Ovary (tissue), 7 donors: ENCODE measurements at regions not wholly inside any gene's neighbourhood (a gene's known extent, or its start where the extent isn't known, plus 50 kb on each side); places are given as distances from the start of the nearest gene placed in this dataset.
A peak's percentile ranks its signal among the peaks of the same experiment; 100 is the strongest.

ENCODE experiments used
- DNase-seq, 5 donors: peaks; one replicate each; pipeline ENCODE4 v3.0.0-alpha.2; 2019 to 2020
- H3K27ac ChIP-seq, 2 donors: fragments of 200-600 bp; one replicate each; pipeline versions ENCODE4 v1.5.1 to v1.8.0; 2019 to 2022
- H3K27me3 ChIP-seq: fragments of 200-600 bp; one replicate; pipeline ENCODE4 v1.8.0; 2022
- H3K36me3 ChIP-seq: fragments of 200-600 bp; sonication (generic); one replicate; pipeline ENCODE4 v1.5.1; 2019
- H3K4me1 ChIP-seq: one replicate; pipeline ENCODE4 v1.8.1; 2013; ENCODE audit warnings: mild to moderate bottlenecking, moderate library complexity; ENCODE audit not compliant: insufficient read depth
- H3K4me3 ChIP-seq: fragments of 200-600 bp; sonication (generic); one replicate; pipeline ENCODE4 v1.5.1; 2017
- H3K9me3 ChIP-seq, 2 donors: fragments of 200-600 bp in 1 of 2; sonication (generic) in 1 of 2; one replicate each; pipeline versions ENCODE4 v1.5.1 to v1.8.1; 2013 to 2019; ENCODE audit warnings: mild to moderate bottlenecking in 1 of 2, moderate library complexity in 1 of 2
- EP300 ChIP-seq: sonication (generic); formaldehyde crosslinking; IDR thresholded peaks from one replicate; pipeline ENCODE4 v1.6.1; 2017; ENCODE audit warnings: antibody characterized with exemption
- POLR2A ChIP-seq: fragments of 450-650 bp; IDR thresholded peaks from one replicate; pipeline ENCODE4 v1.6.1; 2017; ENCODE audit warnings: antibody characterized with exemption, mild to moderate bottlenecking, moderate library complexity
- WGBS, 3 donors: extraction: QIAGEN DNeasy Blood & Tissue Kit in 1 of 3; methylation state at CpG; one replicate each; pipeline versions ENCODE4 v1.1.5 to v1.1.7; 2013 to 2017; 5-methylcytosine and 5-hydroxymethylcytosine counted together
- intact Hi-C, 4 donors: fragments of 100-400 bp; cut with DNase I; formaldehyde crosslinking; loops; one replicate each; pipeline versions ENCODE4 v1.11.0 to v1.15.1; 2022 to 2023
- TF ChIP-seq, protein P1 (sequence below), 3 donors: fragments of 450-650 bp in 2 of 3; fragments of 200-600 bp in 1 of 3; IDR thresholded peaks; one replicate each; pipeline versions ENCODE4 v1.5.1 to v1.8.0; 2016 to 2022; ENCODE audit warnings: antibody characterized with exemption in 3 of 3, mild to moderate bottlenecking in 1 of 3
- donor health status: DM: no; HTN: no; CAD: no; lungs with moderate emphysema.
- donor health status: DM: no; HTN: no; CAD: no.
- donor health status: Bipolar disorder and iron deficiency.
- donor health status: DM: no; HTN: no; CAD: no.
- donor health status: DM: yes; HTN: yes; CAD: no.

DNA sequence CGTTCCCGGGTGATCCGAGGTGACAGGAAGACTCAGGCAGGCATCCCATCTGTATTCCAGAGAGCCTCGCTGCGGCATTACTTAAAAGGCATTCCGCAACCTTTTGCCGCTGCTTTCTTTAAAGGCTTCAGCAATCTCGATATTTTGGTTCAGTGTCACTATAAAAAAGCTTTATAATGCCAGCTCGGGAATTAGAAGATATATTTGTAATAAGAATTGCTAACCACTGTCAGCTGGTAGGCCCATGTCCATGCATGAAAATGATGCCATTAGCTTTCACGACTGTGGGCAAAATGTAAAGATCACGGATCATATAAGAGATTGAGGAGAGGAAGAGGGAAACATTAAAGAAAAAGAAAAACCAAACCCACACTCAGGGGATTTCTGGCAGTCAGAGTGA, 578.6 kb upstream of the CDH5 start:
- intact Hi-C loops: no loop called here
- no peak for DNase-seq

GRCh38 chr16:65786916-65787315, 579.6 kb upstream of the CDH5 start:
- Histone ChIP-seq H3K27me3 (no peaks in the 10 kb centered on the region), H3K4me3 (no peak overlapping the region), H3K36me3 (no peaks in the 10 kb centered on the region), H3K9me3 (no peaks in the 10 kb centered on the region), H3K27ac (no peak overlapping the region), H3K4me1 (peaks cover 10% of the 10 kb centered on the region)
- 13 to 21% (median 15%) methylated on average over 5 of the region's 5 CpGs for WGBS, 3 donors
- no peak for DNase-seq
- intact Hi-C loops: no loop called here
- TF ChIP-seq, protein P1, sequence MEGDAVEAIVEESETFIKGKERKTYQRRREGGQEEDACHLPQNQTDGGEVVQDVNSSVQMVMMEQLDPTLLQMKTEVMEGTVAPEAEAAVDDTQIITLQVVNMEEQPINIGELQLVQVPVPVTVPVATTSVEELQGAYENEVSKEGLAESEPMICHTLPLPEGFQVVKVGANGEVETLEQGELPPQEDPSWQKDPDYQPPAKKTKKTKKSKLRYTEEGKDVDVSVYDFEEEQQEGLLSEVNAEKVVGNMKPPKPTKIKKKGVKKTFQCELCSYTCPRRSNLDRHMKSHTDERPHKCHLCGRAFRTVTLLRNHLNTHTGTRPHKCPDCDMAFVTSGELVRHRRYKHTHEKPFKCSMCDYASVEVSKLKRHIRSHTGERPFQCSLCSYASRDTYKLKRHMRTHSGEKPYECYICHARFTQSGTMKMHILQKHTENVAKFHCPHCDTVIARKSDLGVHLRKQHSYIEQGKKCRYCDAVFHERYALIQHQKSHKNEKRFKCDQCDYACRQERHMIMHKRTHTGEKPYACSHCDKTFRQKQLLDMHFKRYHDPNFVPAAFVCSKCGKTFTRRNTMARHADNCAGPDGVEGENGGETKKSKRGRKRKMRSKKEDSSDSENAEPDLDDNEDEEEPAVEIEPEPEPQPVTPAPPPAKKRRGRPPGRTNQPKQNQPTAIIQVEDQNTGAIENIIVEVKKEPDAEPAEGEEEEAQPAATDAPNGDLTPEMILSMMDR (IDR thresholded peaks at IDR 0.05): no peak
- TF ChIP-seq POLR2A (no peak), EP300 (no peak)

More for the DNA sequence above, 578.6 kb upstream of the CDH5 start:
- H3K9me3 ChIP-seq: no peaks in the 10 kb centered on the region
- H3K27ac ChIP-seq: no peak overlapping the region
- WGBS, 3 donors: 94 to 96% (median 94%) methylated on average over 11 of the region's 11 CpGs
- H3K27me3 ChIP-seq: no peaks in the 10 kb centered on the region
- no peak overlapping the region for H3K4me3 ChIP-seq
- TF ChIP-seq EP300 (no peak), POLR2A (no peak)
- TF ChIP-seq, protein P1 (IDR thresholded peaks at IDR 0.05): no peak
- peaks cover 6% of the 10 kb centered on the region for H3K4me1 ChIP-seq
- H3K36me3 ChIP-seq: no peaks in the 10 kb centered on the region

DNA sequence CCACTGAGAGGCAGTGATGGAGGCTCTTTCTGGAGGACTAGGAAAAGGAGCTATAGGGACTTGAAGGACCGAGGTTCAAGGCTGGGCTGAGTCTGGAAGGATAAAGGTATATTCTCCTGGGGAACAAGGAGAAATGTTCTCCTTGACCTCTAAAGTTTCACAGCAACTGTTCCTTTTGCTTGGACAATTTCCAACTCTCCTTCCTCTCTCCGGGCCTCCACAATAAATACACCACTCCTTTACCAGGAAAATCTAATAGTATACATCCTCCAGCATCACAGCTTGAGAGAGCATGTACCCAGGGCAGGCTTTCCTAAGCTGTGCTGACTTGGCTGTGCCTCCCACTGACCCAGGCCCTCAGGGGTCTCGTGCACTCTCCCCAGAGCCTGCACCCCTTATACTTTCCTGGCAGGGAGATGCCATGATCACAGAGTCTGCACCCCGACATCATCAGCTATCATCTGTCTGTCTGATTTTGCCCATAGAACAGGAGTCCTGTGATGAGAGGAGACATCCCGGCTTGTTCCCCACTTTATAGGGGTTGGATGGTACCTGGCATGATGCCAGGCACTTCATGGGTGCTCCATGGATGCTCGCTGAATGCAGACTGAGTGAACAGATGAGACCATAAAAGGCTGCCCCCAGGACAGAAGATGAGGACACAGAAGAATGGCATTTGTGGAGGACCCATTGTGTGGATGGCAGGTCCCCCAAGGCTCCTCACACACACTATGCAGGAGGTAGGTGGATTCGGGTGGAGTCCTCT, 582.6 kb upstream of the CDH5 start:
- DNase-seq: no peak
- H3K36me3 ChIP-seq: no peaks in the 10 kb centered on the region
- no peak overlapping the region for H3K4me3 ChIP-seq
- no peak overlapping the region for H3K27ac ChIP-seq
- no peaks in the 10 kb centered on the region for H3K9me3 ChIP-seq
- H3K27me3 ChIP-seq: no peaks in the 10 kb centered on the region
- 61 to 79% (median 69%) methylated on average over 7 of the region's 7 CpGs for WGBS, 3 donors
- intact Hi-C loops: no loop called here
- peaks cover 10% of the 10 kb centered on the region for H3K4me1 ChIP-seq
- TF ChIP-seq POLR2A (no peak), EP300 (no peak)
- TF ChIP-seq, protein P1 (IDR thresholded peaks at IDR 0.05): no peak

GRCh38 chr16:65782611-65783600, 583.6 kb upstream of the CDH5 start:
- peaks cover 10% of the 10 kb centered on the region for H3K4me1 ChIP-seq
- no peak overlapping the region for H3K4me3 ChIP-seq
- H3K27me3 ChIP-seq: no peaks in the 10 kb centered on the region
- WGBS, 3 donors: 64 to 69% (median 68%) methylated on average over 13 of the region's 13 CpGs
- DNase-seq: peak in 1 of 5 donors; percentile 14
- no peaks in the 10 kb centered on the region for H3K9me3 ChIP-seq
- TF ChIP-seq POLR2A: no peak
- TF ChIP-seq, protein P1 (IDR thresholded peaks at IDR 0.05): no peak
- TF ChIP-seq EP300: no peak
- no peak overlapping the region for H3K27ac ChIP-seq
- H3K36me3 ChIP-seq: no peaks in the 10 kb centered on the region
- intact Hi-C loops: no loop called here
